ENCODE measurements at regions not wholly inside any gene's neighbourhood (a gene's known extent, or its start where the extent isn't known, plus 50 kb on each side); places are given as distances from the start of the nearest gene placed in this dataset.

DNA sequence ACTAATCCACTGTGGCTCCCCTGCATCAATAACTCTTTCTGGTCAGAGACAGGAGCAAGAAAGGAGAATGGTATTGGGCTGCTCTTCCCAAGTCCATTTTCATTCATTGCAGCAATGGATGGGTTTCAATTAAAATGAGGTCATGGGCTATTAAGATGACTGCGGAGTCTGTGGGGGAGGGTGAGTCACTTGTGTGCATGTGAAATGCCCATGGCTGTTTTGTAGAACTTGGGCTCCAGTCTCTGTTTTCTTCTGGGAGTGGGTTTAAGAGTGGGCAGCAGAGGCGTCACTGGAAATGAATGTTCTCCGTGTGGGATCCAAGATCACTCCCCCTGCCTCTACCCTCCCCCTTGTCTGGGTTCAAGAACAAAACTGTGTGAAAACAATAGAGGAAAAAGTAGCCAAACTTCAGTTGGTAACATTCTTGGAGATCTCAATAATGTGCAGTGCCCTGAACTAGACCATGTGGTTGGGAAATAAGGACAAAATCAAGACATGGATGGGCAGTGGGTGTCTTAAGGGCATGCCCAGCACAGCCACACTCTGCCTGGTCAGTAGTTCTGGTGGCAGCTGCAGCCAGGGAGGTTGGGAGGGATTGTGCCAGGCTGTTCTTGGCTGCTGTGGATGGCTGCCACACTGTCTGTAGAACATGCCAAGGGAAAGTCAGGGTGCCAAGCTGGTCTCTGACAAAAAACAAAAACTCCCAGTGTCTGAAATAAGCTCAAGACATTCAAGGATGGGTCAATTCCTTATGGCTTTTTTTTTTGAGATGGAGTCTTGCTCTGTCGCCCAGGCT, 68.2 kb upstream of the CXCR4 start:
- TF ChIP-seq, protein P1, sequence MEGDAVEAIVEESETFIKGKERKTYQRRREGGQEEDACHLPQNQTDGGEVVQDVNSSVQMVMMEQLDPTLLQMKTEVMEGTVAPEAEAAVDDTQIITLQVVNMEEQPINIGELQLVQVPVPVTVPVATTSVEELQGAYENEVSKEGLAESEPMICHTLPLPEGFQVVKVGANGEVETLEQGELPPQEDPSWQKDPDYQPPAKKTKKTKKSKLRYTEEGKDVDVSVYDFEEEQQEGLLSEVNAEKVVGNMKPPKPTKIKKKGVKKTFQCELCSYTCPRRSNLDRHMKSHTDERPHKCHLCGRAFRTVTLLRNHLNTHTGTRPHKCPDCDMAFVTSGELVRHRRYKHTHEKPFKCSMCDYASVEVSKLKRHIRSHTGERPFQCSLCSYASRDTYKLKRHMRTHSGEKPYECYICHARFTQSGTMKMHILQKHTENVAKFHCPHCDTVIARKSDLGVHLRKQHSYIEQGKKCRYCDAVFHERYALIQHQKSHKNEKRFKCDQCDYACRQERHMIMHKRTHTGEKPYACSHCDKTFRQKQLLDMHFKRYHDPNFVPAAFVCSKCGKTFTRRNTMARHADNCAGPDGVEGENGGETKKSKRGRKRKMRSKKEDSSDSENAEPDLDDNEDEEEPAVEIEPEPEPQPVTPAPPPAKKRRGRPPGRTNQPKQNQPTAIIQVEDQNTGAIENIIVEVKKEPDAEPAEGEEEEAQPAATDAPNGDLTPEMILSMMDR (IDR thresholded peaks at IDR 0.05; ENCODE audit: insufficient read depth, low read length): no peak
- TF ChIP-seq, protein P2, sequence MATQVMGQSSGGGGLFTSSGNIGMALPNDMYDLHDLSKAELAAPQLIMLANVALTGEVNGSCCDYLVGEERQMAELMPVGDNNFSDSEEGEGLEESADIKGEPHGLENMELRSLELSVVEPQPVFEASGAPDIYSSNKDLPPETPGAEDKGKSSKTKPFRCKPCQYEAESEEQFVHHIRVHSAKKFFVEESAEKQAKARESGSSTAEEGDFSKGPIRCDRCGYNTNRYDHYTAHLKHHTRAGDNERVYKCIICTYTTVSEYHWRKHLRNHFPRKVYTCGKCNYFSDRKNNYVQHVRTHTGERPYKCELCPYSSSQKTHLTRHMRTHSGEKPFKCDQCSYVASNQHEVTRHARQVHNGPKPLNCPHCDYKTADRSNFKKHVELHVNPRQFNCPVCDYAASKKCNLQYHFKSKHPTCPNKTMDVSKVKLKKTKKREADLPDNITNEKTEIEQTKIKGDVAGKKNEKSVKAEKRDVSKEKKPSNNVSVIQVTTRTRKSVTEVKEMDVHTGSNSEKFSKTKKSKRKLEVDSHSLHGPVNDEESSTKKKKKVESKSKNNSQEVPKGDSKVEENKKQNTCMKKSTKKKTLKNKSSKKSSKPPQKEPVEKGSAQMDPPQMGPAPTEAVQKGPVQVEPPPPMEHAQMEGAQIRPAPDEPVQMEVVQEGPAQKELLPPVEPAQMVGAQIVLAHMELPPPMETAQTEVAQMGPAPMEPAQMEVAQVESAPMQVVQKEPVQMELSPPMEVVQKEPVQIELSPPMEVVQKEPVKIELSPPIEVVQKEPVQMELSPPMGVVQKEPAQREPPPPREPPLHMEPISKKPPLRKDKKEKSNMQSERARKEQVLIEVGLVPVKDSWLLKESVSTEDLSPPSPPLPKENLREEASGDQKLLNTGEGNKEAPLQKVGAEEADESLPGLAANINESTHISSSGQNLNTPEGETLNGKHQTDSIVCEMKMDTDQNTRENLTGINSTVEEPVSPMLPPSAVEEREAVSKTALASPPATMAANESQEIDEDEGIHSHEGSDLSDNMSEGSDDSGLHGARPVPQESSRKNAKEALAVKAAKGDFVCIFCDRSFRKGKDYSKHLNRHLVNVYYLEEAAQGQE (IDR thresholded peaks at IDR 0.05; ENCODE audit: insufficient replicate concordance, low read depth): no peak
- TF ChIP-seq POLR2AphosphoS5 (IDR thresholded peaks at IDR 0.05; ENCODE audit: low read depth) (no peak), GABPA (IDR thresholded peaks at IDR 0.05; ENCODE audit: low read depth) (no peak), SPI1 (IDR thresholded peaks at IDR 0.05; ENCODE audit: borderline replicate concordance, low read depth) (no peak)
